Loucy (cell line): ENCODE measurements at regions not wholly inside any gene's neighbourhood (a gene's known extent, or its start where the extent isn't known, plus 50 kb on each side); places are given as distances from the start of the nearest gene placed in this dataset.

ENCODE experiments used
- EZH2phosphoT487 ChIP-seq: fragments of 200-600 bp; IDR thresholded peaks from 2 replicates; pipeline ENCODE4 v1.6.1; 2018; ENCODE audit warnings: antibody characterized with exemption, mild to moderate bottlenecking, moderate library complexity, borderline replicate concordance
- TF ChIP-seq, protein P1 (sequence below): fragments of 200-600 bp; sonication (generic); conservative IDR thresholded peaks from 2 replicates; pipeline ENCODE4 v1.5.1; 2014; ENCODE audit warnings: mild to moderate bottlenecking, antibody characterized with exemption, low read length

DNA sequence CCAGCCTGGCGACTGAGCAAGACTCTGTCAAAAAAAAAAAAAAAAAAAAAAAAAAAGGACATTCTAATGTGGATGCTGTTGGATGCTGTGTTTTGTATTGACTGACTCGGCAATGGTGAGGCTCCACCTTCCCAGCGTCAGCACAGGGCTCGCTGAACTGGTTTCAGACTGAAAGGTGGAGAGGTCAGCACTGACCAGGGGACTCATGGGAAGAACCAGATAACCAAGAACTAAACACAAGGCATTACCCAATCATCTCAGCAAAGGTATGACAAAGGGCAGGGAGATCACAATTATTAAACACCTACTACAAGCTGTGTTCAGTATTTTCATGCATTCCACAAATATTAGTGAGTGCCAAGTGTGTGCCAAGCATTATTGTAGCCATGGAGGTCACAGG lies 103.2 kb downstream of the LRATD1 start:
- TF ChIP-seq, protein P1, sequence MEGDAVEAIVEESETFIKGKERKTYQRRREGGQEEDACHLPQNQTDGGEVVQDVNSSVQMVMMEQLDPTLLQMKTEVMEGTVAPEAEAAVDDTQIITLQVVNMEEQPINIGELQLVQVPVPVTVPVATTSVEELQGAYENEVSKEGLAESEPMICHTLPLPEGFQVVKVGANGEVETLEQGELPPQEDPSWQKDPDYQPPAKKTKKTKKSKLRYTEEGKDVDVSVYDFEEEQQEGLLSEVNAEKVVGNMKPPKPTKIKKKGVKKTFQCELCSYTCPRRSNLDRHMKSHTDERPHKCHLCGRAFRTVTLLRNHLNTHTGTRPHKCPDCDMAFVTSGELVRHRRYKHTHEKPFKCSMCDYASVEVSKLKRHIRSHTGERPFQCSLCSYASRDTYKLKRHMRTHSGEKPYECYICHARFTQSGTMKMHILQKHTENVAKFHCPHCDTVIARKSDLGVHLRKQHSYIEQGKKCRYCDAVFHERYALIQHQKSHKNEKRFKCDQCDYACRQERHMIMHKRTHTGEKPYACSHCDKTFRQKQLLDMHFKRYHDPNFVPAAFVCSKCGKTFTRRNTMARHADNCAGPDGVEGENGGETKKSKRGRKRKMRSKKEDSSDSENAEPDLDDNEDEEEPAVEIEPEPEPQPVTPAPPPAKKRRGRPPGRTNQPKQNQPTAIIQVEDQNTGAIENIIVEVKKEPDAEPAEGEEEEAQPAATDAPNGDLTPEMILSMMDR: no peak
- TF ChIP-seq EZH2phosphoT487: no peak
